ENCODE measurements at regions not wholly inside any gene's neighbourhood (a gene's known extent, or its start where the extent isn't known, plus 50 kb on each side); places are given as distances from the start of the nearest gene placed in this dataset.
"Not testable (repeated sequence)": the region's sequence is repeated elsewhere in the genome, so short reads cannot be mapped to it uniquely, and the experiment has no call there.

DNA sequence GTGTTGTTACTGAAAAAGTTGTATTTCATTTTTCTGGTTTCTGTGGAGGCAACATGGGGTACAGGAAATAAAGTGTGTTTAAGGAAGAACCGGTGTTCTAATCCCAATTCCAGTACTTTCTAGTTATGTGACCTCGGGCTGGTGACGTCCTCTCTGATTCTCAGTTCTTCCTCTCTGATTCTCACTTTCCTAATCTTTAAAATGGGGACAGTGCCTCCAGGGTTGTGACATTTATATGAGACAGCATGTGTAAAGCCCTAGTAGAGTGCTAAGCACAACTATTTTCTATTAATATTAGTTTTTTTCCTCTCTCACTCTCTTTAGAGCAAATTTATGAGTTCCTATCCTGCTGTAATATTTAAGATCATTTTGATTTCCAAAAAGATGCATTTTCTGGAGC is 50.9 kb upstream of the PTPDC1 start:
- H3K27ac ChIP-seq (ENCODE audit: low read depth, low read length): no peak overlapping the region

DNA sequence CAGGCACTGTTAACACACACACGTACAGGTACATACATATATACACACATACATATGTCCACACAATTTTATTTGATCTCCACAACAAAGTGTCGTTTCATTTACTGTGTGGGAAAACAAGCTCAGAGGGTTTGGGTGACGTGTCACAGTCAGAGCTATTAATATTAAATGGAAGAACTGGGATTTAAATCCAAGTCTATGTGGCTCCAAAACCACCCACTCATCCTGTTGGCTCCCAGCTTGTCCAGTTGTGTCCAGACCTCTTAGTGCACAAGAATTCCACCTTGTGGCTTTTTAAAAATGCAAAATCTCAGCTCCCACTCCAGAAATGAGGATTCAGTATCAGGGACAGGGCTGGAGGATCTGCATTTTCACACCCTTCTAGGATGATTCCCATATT is 52.3 kb upstream of the PTPDC1 start:
- Histone ChIP-seq H3K4me1 (ENCODE audit: control insufficient read depth, insufficient read depth, low read length) (no peaks in the 10 kb centered on the region), H3K4me3 (ENCODE audit: low read depth, low read length) (no peak overlapping the region), H3K36me3 (ENCODE audit: control insufficient read depth, insufficient read depth, low read length) (no peaks in the 10 kb centered on the region), H3K27ac (ENCODE audit: low read depth, low read length) (no peak overlapping the region), H3K9ac (ENCODE audit: low read depth, low read length) (no peak overlapping the region), H3K9me3 (ENCODE audit: control insufficient read depth, insufficient read depth, low read length) (0 out of 2 replicates have a peak, but pooled peaks cover 4% of the 10 kb centered on the region), H3K27me3 (ENCODE audit: control insufficient read depth, insufficient read depth, low read length) (peaks cover 18% of the 10 kb centered on the region)

More for the DNA sequence above, 50.9 kb upstream of the PTPDC1 start:
- Histone ChIP-seq H3K9me3 (ENCODE audit: control insufficient read depth, insufficient read depth, low read length) (no peaks in the 10 kb centered on the region), H3K4me1 (ENCODE audit: control insufficient read depth, insufficient read depth, low read length) (no peaks in the 10 kb centered on the region), H3K4me3 (ENCODE audit: low read depth, low read length) (no peak overlapping the region), H3K36me3 (ENCODE audit: control insufficient read depth, insufficient read depth, low read length) (no peaks in the 10 kb centered on the region), H3K9ac (ENCODE audit: low read depth, low read length) (no peak overlapping the region), H3K27me3 (ENCODE audit: control insufficient read depth, insufficient read depth, low read length) (peaks cover 18% of the 10 kb centered on the region)

DNA sequence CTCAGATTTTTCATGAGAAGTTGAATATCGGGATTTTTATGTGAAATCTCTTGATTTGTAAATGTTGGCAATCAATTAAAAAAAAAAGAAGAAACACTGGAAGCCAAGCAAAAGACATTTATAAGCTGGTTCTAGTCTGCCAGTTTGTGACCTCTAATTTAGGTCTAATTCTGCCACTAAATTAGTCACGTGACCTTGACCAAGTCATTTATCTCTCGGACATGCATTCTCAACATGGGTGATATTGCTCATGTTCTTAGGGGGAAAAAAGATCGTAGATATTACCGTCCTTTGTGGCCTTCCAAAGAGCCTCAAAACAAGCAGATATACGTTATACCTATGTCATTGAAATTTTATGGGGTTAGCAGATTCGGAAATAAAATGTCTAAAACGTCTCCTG is 52.9 kb upstream of the PTPDC1 start:
- peaks cover 18% of the 10 kb centered on the region for H3K27me3 ChIP-seq (ENCODE audit: control insufficient read depth, insufficient read depth, low read length)
- H3K9me3 ChIP-seq (ENCODE audit: control insufficient read depth, insufficient read depth, low read length): peaks cover 10% of the 10 kb centered on the region; the same call in 1 of the 2 replicates
- H3K4me3 ChIP-seq (ENCODE audit: low read depth, low read length): peak overlapping the region; percentile 88
- no peaks in the 10 kb centered on the region for H3K4me1 ChIP-seq (ENCODE audit: control insufficient read depth, insufficient read depth, low read length)
- H3K9ac ChIP-seq (ENCODE audit: low read depth, low read length): peak overlapping the region; percentile 80; the same call in 1 of the 2 replicates
- H3K36me3 ChIP-seq (ENCODE audit: control insufficient read depth, insufficient read depth, low read length): no peaks in the 10 kb centered on the region
- no peak overlapping the region for H3K27ac ChIP-seq (ENCODE audit: low read depth, low read length)

DNA sequence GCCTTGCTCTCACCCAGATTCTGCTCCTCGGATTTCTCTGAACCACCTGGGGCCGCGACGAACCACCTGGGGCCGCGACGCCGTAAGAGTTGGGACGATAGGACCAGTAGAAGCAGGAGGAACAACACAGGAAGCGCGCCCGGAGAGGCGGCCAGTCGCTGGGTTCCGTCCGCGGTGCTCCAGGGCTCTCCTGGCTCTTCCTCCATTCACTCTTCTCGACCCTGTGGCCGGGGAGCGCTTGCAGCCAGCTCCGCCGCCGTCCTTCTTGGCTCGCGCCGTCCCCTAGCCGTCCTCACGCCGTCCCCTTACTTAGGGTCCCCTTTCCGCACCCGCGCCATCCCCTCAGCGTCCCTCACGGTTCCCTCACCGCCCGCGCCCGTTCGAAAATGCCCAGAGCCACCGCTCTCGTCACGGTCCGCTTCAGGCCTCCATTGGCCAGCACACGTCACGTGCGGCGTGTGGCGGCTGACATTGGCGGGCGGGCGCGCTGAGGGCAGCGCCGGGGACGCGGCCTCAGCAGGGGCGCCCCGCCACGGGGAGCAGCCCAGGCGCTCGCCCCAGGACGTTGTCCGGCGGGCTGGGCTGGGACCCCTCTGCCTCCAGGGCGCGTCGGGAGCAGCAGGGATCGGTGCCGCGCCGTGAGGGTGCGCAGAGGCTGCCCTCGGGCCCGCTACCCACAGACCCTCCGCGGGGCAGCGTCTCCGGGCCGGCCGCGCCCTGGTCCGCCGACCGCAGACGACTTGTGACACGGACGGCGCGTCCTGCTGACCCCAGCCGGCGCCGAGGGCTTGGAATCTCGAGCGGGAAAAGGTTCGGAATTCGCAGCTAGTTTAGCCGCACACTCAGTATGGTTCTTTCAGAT is 53.7 kb upstream of the PTPDC1 start:
- Histone ChIP-seq H3K9me3 (ENCODE audit: control insufficient read depth, insufficient read depth, low read length) (peaks cover 17% of the 10 kb centered on the region; the same call in 1 of the 2 replicates), H3K9ac (ENCODE audit: low read depth, low read length) (peak overlapping the region; percentile 80), H3K27me3 (ENCODE audit: control insufficient read depth, insufficient read depth, low read length) (peaks cover 18% of the 10 kb centered on the region), H3K36me3 (ENCODE audit: control insufficient read depth, insufficient read depth, low read length) (no peaks in the 10 kb centered on the region), H3K4me3 (ENCODE audit: low read depth, low read length) (peak overlapping the region; percentile 88), H3K4me1 (ENCODE audit: control insufficient read depth, insufficient read depth, low read length) (no peaks in the 10 kb centered on the region), H3K27ac (ENCODE audit: low read depth, low read length) (peak overlapping the region; percentile 14)

DNA sequence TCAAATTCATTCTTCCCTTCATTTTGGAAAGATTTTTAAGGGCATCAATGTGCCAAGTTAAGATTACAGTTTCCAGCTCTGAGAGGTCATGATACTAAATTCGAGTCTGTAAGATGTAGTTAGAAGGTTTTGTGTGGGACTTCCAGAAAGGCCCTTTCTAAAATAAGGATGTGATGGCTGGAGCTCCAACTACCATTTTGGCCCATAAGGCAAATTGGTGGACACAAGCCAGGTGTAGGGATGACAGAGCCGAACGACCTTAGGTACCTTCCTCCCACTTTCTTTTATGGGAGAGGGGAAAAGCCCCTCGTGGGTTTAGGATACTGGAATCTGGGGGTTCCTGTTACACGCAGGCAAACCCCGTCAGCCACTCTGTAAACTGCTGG is 54.3 kb upstream of the PTPDC1 start:
- Histone ChIP-seq H3K9me3 (ENCODE audit: control insufficient read depth, insufficient read depth, low read length) (peaks cover 17% of the 10 kb centered on the region; the same call in 1 of the 2 replicates), H3K27me3 (ENCODE audit: control insufficient read depth, insufficient read depth, low read length) (peaks cover 18% of the 10 kb centered on the region), H3K4me1 (ENCODE audit: control insufficient read depth, insufficient read depth, low read length) (no peaks in the 10 kb centered on the region), H3K36me3 (ENCODE audit: control insufficient read depth, insufficient read depth, low read length) (no peaks in the 10 kb centered on the region), H3K9ac (ENCODE audit: low read depth, low read length) (peak overlapping the region; percentile 80), H3K27ac (ENCODE audit: low read depth, low read length) (no peak overlapping the region), H3K4me3 (ENCODE audit: low read depth, low read length) (peak overlapping the region; percentile 88)

DNA sequence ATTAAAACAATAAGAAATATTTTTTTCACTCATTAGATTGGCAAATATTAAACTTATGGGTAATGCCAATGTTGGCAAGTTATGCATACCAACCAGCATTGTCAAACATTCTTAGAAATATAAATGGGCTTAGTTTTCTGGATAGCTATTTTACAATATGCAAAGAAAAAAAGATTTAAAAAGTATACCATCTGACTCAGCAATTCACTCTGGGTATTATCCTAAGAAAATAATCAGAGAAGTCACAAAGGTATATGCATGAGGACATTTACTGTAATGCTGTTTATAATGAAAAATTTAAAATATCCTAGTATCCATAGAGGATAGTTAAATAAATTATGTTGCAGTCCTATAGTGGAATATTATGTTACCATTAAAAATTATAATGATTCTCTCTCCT is 57.4 kb upstream of the PTPDC1 start:
- no peaks in the 10 kb centered on the region for H3K36me3 ChIP-seq (ENCODE audit: control insufficient read depth, insufficient read depth, low read length)
- H3K27ac ChIP-seq (ENCODE audit: low read depth, low read length): no peak overlapping the region
- peaks cover 17% of the 10 kb centered on the region; the same call in 1 of the 2 replicates for H3K9me3 ChIP-seq (ENCODE audit: control insufficient read depth, insufficient read depth, low read length)
- H3K27me3 ChIP-seq (ENCODE audit: control insufficient read depth, insufficient read depth, low read length): peaks cover 15% of the 10 kb centered on the region
- no peaks in the 10 kb centered on the region for H3K4me1 ChIP-seq (ENCODE audit: control insufficient read depth, insufficient read depth, low read length)
- H3K4me3 ChIP-seq (ENCODE audit: low read depth, low read length): peak overlapping the region; percentile 30; the same call in 1 of the 2 replicates
- no peak overlapping the region for H3K9ac ChIP-seq (ENCODE audit: low read depth, low read length)

DNA sequence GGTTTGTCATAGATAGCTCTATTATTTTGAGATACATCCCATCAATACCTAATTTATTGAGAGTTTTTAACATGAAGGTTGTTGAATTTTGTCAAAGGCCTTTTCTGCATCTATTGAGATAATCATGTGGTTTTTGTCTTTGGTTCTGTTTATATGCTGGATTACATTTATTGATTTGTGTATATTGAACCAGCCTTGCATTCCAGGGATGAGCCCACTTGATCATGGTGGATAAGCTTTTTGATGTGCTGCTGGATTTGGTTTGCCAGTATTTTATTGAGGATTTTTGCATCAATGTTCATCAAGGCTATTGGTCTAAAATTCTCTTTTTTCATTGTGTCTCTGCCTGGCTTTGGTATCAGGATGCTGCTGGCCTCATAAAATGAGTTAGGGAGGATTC is 61.8 kb upstream of the PTPDC1 start:
- not testable (repeated sequence) for H3K9ac ChIP-seq (ENCODE audit: low read depth, low read length); H3K27me3 ChIP-seq (ENCODE audit: control insufficient read depth, insufficient read depth, low read length); H3K4me1 ChIP-seq (ENCODE audit: control insufficient read depth, insufficient read depth, low read length); H3K4me3 ChIP-seq (ENCODE audit: low read depth, low read length); H3K36me3 ChIP-seq (ENCODE audit: control insufficient read depth, insufficient read depth, low read length); H3K27ac ChIP-seq (ENCODE audit: low read depth, low read length)
- peaks cover 17% of the 10 kb centered on the region; the same call in 1 of the 2 replicates for H3K9me3 ChIP-seq (ENCODE audit: control insufficient read depth, insufficient read depth, low read length)

DNA sequence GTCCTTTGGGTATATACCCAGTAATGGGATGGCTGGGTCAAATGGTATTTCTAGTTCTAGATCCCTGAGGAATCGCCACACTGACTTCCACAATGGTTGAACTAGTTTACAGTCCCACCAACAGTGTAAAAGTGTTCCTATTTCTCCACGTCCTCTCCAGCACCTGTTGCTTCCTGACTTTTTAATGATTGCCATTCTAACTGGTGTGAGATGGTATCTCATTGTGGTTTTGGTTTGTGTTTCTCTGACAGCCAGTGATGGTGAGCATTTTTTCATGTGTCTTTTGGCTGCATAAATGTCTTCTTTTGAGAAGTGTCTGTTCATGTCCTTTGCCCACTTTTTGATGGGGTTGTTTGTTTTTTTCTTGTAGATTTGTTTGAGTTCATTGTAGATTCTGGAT is 63.4 kb upstream of the PTPDC1 start:
- H3K4me3 ChIP-seq (ENCODE audit: low read depth, low read length); H3K27me3 ChIP-seq (ENCODE audit: control insufficient read depth, insufficient read depth, low read length); H3K9ac ChIP-seq (ENCODE audit: low read depth, low read length); H3K9me3 ChIP-seq (ENCODE audit: control insufficient read depth, insufficient read depth, low read length); H3K36me3 ChIP-seq (ENCODE audit: control insufficient read depth, insufficient read depth, low read length); H3K4me1 ChIP-seq (ENCODE audit: control insufficient read depth, insufficient read depth, low read length); H3K27ac ChIP-seq (ENCODE audit: low read depth, low read length): not testable (repeated sequence)

DNA sequence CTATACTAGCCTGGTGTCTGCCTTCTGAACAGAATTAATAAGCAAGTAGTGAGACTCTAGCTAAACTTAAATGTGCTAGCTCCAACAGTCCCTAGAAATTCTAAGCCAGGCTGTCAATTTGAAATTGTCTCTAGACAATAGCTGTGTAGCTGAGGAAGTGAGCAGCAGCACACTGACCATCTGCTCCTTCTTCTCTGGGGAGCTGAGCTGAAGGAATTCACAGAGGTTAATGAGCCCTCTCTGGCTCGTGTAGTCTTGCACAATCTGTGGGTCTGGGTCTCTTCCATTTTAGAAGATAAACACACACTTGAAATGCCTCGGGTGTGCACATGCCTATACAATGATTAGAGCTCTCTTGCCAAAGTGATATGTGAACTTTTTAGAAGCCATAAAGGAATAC is 63.5 kb upstream of the BARX1 start:
- Histone ChIP-seq H3K4me1 (ENCODE audit: control insufficient read depth, insufficient read depth, low read length) (no peaks in the 10 kb centered on the region), H3K4me3 (ENCODE audit: low read depth, low read length) (no peak overlapping the region), H3K9ac (ENCODE audit: low read depth, low read length) (no peak overlapping the region), H3K27ac (ENCODE audit: low read depth, low read length) (no peak overlapping the region), H3K9me3 (ENCODE audit: control insufficient read depth, insufficient read depth, low read length) (no peaks in the 10 kb centered on the region), H3K36me3 (ENCODE audit: control insufficient read depth, insufficient read depth, low read length) (no peaks in the 10 kb centered on the region), H3K27me3 (ENCODE audit: control insufficient read depth, insufficient read depth, low read length) (no peaks in the 10 kb centered on the region)

DNA sequence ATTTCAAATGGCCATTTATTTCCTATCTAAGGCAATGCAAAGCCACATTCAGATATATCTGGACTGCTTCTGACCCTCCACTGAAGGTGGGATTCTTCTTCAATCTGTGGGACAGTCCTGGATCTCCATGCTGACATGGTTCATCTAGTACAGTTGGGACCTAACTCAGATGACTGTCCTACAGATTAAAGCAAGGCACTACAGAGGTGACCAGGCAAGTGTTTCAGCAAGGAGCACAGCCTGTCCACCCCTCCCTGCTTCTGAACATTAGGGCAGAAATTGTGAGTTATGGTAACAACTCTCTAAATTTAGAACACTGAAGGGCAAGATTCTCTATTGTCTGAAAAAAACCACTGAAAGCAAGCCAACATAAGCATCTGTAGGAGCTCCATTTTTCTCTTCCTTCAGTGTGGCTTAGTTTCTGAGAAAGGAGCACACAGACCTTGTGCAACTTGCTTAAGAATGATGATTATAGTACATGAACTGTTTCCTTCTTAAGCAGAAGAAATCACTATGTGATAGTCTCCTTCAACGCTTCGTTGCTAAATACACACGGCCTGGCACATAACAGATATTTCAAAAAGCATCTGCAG is 62.9 kb upstream of the BARX1 start:
- Histone ChIP-seq H3K9me3 (ENCODE audit: control insufficient read depth, insufficient read depth, low read length) (no peaks in the 10 kb centered on the region), H3K4me1 (ENCODE audit: control insufficient read depth, insufficient read depth, low read length) (no peaks in the 10 kb centered on the region), H3K27me3 (ENCODE audit: control insufficient read depth, insufficient read depth, low read length) (no peaks in the 10 kb centered on the region), H3K9ac (ENCODE audit: low read depth, low read length) (no peak overlapping the region), H3K27ac (ENCODE audit: low read depth, low read length) (no peak overlapping the region), H3K4me3 (ENCODE audit: low read depth, low read length) (no peak overlapping the region), H3K36me3 (ENCODE audit: control insufficient read depth, insufficient read depth, low read length) (no peaks in the 10 kb centered on the region)

DNA sequence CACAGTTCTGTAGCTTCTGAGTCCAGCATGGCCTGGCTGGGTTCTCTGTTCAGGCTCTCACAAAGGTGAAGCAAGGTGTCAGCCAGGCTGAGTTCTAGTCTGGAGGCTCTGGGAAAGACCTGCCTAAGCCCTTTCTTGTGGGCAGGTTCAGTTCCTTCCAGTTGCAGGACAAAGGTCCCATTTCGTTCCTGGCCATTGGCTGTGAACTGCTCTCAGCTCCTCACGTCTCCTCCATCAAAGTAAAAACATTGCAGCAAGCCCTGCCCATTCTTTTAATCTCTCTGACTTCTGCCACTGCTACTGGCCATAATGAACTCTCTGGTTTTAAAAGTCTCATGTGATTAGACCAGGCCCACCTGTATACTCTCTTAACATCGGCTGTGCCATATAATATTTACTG is 61.6 kb upstream of the BARX1 start:
- Histone ChIP-seq H3K36me3 (ENCODE audit: control insufficient read depth, insufficient read depth, low read length) (no peaks in the 10 kb centered on the region), H3K27me3 (ENCODE audit: control insufficient read depth, insufficient read depth, low read length) (no peaks in the 10 kb centered on the region), H3K9me3 (ENCODE audit: control insufficient read depth, insufficient read depth, low read length) (no peaks in the 10 kb centered on the region), H3K4me1 (ENCODE audit: control insufficient read depth, insufficient read depth, low read length) (no peaks in the 10 kb centered on the region), H3K9ac (ENCODE audit: low read depth, low read length) (no peak overlapping the region), H3K4me3 (ENCODE audit: low read depth, low read length) (no peak overlapping the region), H3K27ac (ENCODE audit: low read depth, low read length) (no peak overlapping the region)
